Lower lobe of right lung (tissue), 2 donors: ENCODE measurements at regions not wholly inside any gene's neighbourhood (a gene's known extent, or its start where the extent isn't known, plus 50 kb on each side); places are given as distances from the start of the nearest gene placed in this dataset.

Source experiments
- ATAC-seq, 2 donors: fragments of 200-7000 bp; cut with Tn5 transposase; one replicate each; pipeline ENCODE4 v1.9.1; 2020 to 2022; ENCODE audit warnings: mild to moderate bottlenecking in 2 of 2, moderate library complexity in 2 of 2
- DNase-seq: peaks from one replicate; pipeline ENCODE4 v3.0.0-alpha.2; 2020
- H3K27ac ChIP-seq: fragments of 200-600 bp; one replicate; pipeline ENCODE4 v1.8.0; 2022
- H3K27me3 ChIP-seq: fragments of 200-600 bp; one replicate; pipeline ENCODE4 v1.8.0; 2022; ENCODE audit warnings: low read depth
- H3K36me3 ChIP-seq: fragments of 200-600 bp; one replicate; pipeline ENCODE4 v1.8.0; 2022; ENCODE audit warnings: mild to moderate bottlenecking
- H3K4me1 ChIP-seq: fragments of 200-600 bp; one replicate; pipeline ENCODE4 v1.8.0; 2022
- H3K4me3 ChIP-seq: fragments of 200-600 bp; one replicate; pipeline ENCODE4 v1.8.0; 2022; ENCODE audit warnings: mild to moderate bottlenecking
- H3K9me3 ChIP-seq: fragments of 200-600 bp; one replicate; pipeline ENCODE4 v1.8.0; 2022
- CTCF ChIP-seq: fragments of 200-600 bp; IDR thresholded peaks from one replicate; pipeline ENCODE4 v1.8.0; 2022; ENCODE audit warnings: antibody characterized with exemption, mild to moderate bottlenecking
- intact Hi-C: fragments of 100-400 bp; cut with DNase I; formaldehyde crosslinking; loops from one replicate; pipeline ENCODE4 v1.11.0; 2022
- donor health status: DM: no; HTN: yes; CAD: no; lungs with severe emphysema.

- DNase-seq (no peak), ATAC-seq (no peak)
- Histone ChIP-seq H3K36me3 (no peaks in the 10 kb centered on the region), H3K27me3 (peaks cover 7% of the 10 kb centered on the region), H3K9me3 (no peaks in the 10 kb centered on the region), H3K27ac (no peak overlapping the region), H3K4me3 (no peak overlapping the region), H3K4me1 (no peaks in the 10 kb centered on the region)
- TF ChIP-seq CTCF = no peak
- intact Hi-C loops = no loop called here
Measured at GRCh38 chr10:123514996-123515395, 151.2 kb upstream of the GPR26 start.

GRCh38 chr10:123515661-123516060, 150.5 kb upstream of the GPR26 start:
- ATAC-seq = no peak
- TF ChIP-seq CTCF = no peak
- Histone ChIP-seq H3K4me1 (no peaks in the 10 kb centered on the region), H3K36me3 (no peaks in the 10 kb centered on the region), H3K9me3 (no peaks in the 10 kb centered on the region), H3K27ac (no peak overlapping the region), H3K4me3 (no peak overlapping the region), H3K27me3 (peaks cover 7% of the 10 kb centered on the region)
- intact Hi-C loops = no loop called here
- no peak for DNase-seq

- no peak for TF ChIP-seq CTCF
- H3K4me1 ChIP-seq = no peaks in the 10 kb centered on the region
- no peak overlapping the region for H3K27ac ChIP-seq
- intact Hi-C loops = no loop called here
- no peak overlapping the region for H3K4me3 ChIP-seq
- no peak for DNase-seq
- no peaks in the 10 kb centered on the region for H3K9me3 ChIP-seq
- ATAC-seq = no peak
- no peaks in the 10 kb centered on the region for H3K36me3 ChIP-seq
- H3K27me3 ChIP-seq = peaks cover 7% of the 10 kb centered on the region
Measured at GRCh38 chr10:123516291-123516690, 149.9 kb upstream of the GPR26 start.

GRCh38 chr10:123517426-123517825, 148.7 kb upstream of the GPR26 start:
- no peak for ATAC-seq
- no peak overlapping the region for H3K27ac ChIP-seq

GRCh38 chr10:123517901-123518300, 148.3 kb upstream of the GPR26 start:
- Histone ChIP-seq H3K27ac (no peak overlapping the region), H3K4me3 (no peak overlapping the region), H3K27me3 (peaks cover 11% of the 10 kb centered on the region), H3K9me3 (no peaks in the 10 kb centered on the region), H3K4me1 (no peaks in the 10 kb centered on the region), H3K36me3 (no peaks in the 10 kb centered on the region)
- no peak for TF ChIP-seq CTCF
- ATAC-seq (no peak), DNase-seq (no peak)
- intact Hi-C loops = no loop called here

More at GRCh38 chr10:123517426-123517825, 148.7 kb upstream of the GPR26 start:
- Histone ChIP-seq H3K36me3 (no peaks in the 10 kb centered on the region), H3K4me1 (no peaks in the 10 kb centered on the region), H3K9me3 (no peaks in the 10 kb centered on the region), H3K27me3 (peaks cover 11% of the 10 kb centered on the region), H3K4me3 (no peak overlapping the region)
- intact Hi-C loops = no loop called here
- TF ChIP-seq CTCF = no peak
- no peak for DNase-seq

- no peak for ATAC-seq
Measured at GRCh38 chr10:123518765-123519164, 147.4 kb upstream of the GPR26 start.

More at GRCh38 chr10:123518765-123519164, 147.4 kb upstream of the GPR26 start:
- TF ChIP-seq CTCF = no peak
- no peak for DNase-seq
- Histone ChIP-seq H3K27me3 (peaks cover 11% of the 10 kb centered on the region), H3K36me3 (no peaks in the 10 kb centered on the region), H3K4me3 (no peak overlapping the region), H3K4me1 (no peaks in the 10 kb centered on the region), H3K27ac (no peak overlapping the region), H3K9me3 (no peaks in the 10 kb centered on the region)
- intact Hi-C loops = no loop called here
